ENCODE measurements at regions not wholly inside any gene's neighbourhood (a gene's known extent, or its start where the extent isn't known, plus 50 kb on each side); places are given as distances from the start of the nearest gene placed in this dataset.

GRCh38 chr5:2366816-2367215 lies 384.7 kb downstream of the IRX2 start:
- H3K9me3 ChIP-seq (replicated peaks): peaks cover 31% of the 10 kb centered on the region
- H3K4me3 ChIP-seq: no peak overlapping the region
- H3K36me3 ChIP-seq: no peaks in the 10 kb centered on the region
- intact Hi-C loops (cut with micrococcal nuclease): no loop called here
- no peak for TF ChIP-seq CTCF (IDR thresholded peaks at IDR 0.05; ENCODE audit: borderline replicate concordance)
- H3K4me1 ChIP-seq: no peaks in the 10 kb centered on the region
- peaks cover 21% of the 10 kb centered on the region for H3K27me3 ChIP-seq (ENCODE audit: low read depth)
- no peak for DNase-seq
- no peak overlapping the region for H3K27ac ChIP-seq (replicated peaks)

GRCh38 chr5:2357309-2357708 lies 394.2 kb downstream of the IRX2 start:
- Histone ChIP-seq H3K4me1 (no peaks in the 10 kb centered on the region), H3K9me3 (replicated peaks) (peaks cover 14% of the 10 kb centered on the region), H3K27me3 (ENCODE audit: low read depth) (peaks cover 12% of the 10 kb centered on the region), H3K4me3 (no peak overlapping the region), H3K36me3 (no peaks in the 10 kb centered on the region), H3K27ac (replicated peaks) (no peak overlapping the region)
- TF ChIP-seq CTCF (IDR thresholded peaks at IDR 0.05; ENCODE audit: borderline replicate concordance): no peak
- DNase-seq: no peak
- intact Hi-C loops (cut with micrococcal nuclease): no loop called here

- Histone ChIP-seq H3K36me3 (no peaks in the 10 kb centered on the region), H3K27ac (replicated peaks) (no peak overlapping the region), H3K4me3 (no peak overlapping the region), H3K4me1 (no peaks in the 10 kb centered on the region), H3K27me3 (ENCODE audit: low read depth) (peaks cover 12% of the 10 kb centered on the region), H3K9me3 (replicated peaks) (peaks cover 18% of the 10 kb centered on the region)
- no peak for TF ChIP-seq CTCF (IDR thresholded peaks at IDR 0.05; ENCODE audit: borderline replicate concordance)
- intact Hi-C loops (cut with micrococcal nuclease): no loop called here
- no peak for DNase-seq
Measured at GRCh38 chr5:2355859-2356258, 395.6 kb downstream of the IRX2 start.

- H3K4me3 ChIP-seq: no peak overlapping the region
- intact Hi-C loops (cut with micrococcal nuclease): no loop called here
- no peaks in the 10 kb centered on the region for H3K4me1 ChIP-seq
- TF ChIP-seq CTCF (IDR thresholded peaks at IDR 0.05; ENCODE audit: borderline replicate concordance): no peak
- H3K9me3 ChIP-seq (replicated peaks): peaks cover 35% of the 10 kb centered on the region
- no peak overlapping the region for H3K27ac ChIP-seq (replicated peaks)
- H3K27me3 ChIP-seq (ENCODE audit: low read depth): peaks cover 12% of the 10 kb centered on the region
- no peaks in the 10 kb centered on the region for H3K36me3 ChIP-seq
- DNase-seq: no peak
Measured at GRCh38 chr5:2353871-2354440, 397.5 kb downstream of the IRX2 start.

GRCh38 chr5:2353211-2353610 lies 398.3 kb downstream of the IRX2 start:
- no peak for DNase-seq
- TF ChIP-seq CTCF (IDR thresholded peaks at IDR 0.05; ENCODE audit: borderline replicate concordance): no peak
- Histone ChIP-seq H3K27me3 (ENCODE audit: low read depth) (peaks cover 12% of the 10 kb centered on the region), H3K4me3 (no peak overlapping the region), H3K4me1 (no peaks in the 10 kb centered on the region), H3K9me3 (replicated peaks) (peaks cover 42% of the 10 kb centered on the region), H3K36me3 (no peaks in the 10 kb centered on the region), H3K27ac (replicated peaks) (no peak overlapping the region)
- intact Hi-C loops (cut with micrococcal nuclease): no loop called here

All from left ventricle myocardium inferior (tissue), 1 donor.